PC-3 (cell line): ENCODE measurements at regions not wholly inside any gene's neighbourhood (a gene's known extent, or its start where the extent isn't known, plus 50 kb on each side); places are given as distances from the start of the nearest gene placed in this dataset.

ENCODE experiments used
- ATAC-seq: fragments of 200-7000 bp; cut with Tn5 transposase; 2 replicates; pipeline ENCODE4 v1.9.1; 2020; ENCODE audit warnings: mild to moderate bottlenecking, moderate library complexity
- BruUV-seq: library from RNA; stranded (reverse); fragments of 400-500 nt; replicated peaks from 2 replicates; lab custom pipeline; 2021; lab: Mats Ljungman, UMichigan
- CTCF ChIA-PET: fragments of 300-600 bp; sonication (Branson Sonifier 250); formaldehyde crosslinking; loops from one replicate; lab custom pipeline; 2022; ENCODE audit warnings: antibody characterized with exemption; lab: Charles Lee
- POLR2A ChIA-PET: fragments of 300-600 bp; sonication (Branson Sonifier 250); formaldehyde crosslinking; loops from one replicate; lab custom pipeline; 2022; ENCODE audit warnings: antibody characterized with exemption; ENCODE audit not compliant: unreplicated experiment; lab: Charles Lee
- DNase-seq: peaks from one replicate; pipeline ENCODE4 v3.0.0-alpha.2; 2015
- H2AFZ ChIP-seq: fragments of 300-600 bp; sonication (generic); 2 replicates; pipeline ENCODE4 v1.6.0; 2016; ENCODE audit warnings: antibody characterized with exemption, low read length
- H3F3A ChIP-seq: fragments of 300-600 bp; sonication (generic); one replicate; pipeline ENCODE4 v1.6.0; 2017; ENCODE audit warnings: antibody characterized with exemption, low read length, control low read depth, mild to moderate bottlenecking; ENCODE audit not compliant: unreplicated experiment
- H3K27ac ChIP-seq: fragments of 300-600 bp; sonication (generic); 2 replicates; pipeline ENCODE4 v1.5.1; 2016; ENCODE audit warnings: mild to moderate bottlenecking, low read length
- H3K27me3 ChIP-seq: fragments of 300-600 bp; sonication (generic); 2 replicates; pipeline ENCODE4 v1.6.1; 2016; ENCODE audit warnings: low read length, mixed read lengths
- H3K36me3 ChIP-seq: fragments of 300-600 bp; sonication (generic); 2 replicates; pipeline ENCODE4 v1.6.1; 2016; ENCODE audit warnings: low read depth, mixed run types, low read length, mixed read lengths
- H3K4me1 ChIP-seq: fragments of 300-600 bp; sonication (generic); 2 replicates; pipeline ENCODE4 v1.5.1; 2016; ENCODE audit warnings: low read length; ENCODE audit not compliant: insufficient read depth
- H3K4me2 ChIP-seq: fragments of 300-600 bp; sonication (generic); 2 replicates; pipeline ENCODE4 v1.6.0; 2016; ENCODE audit warnings: low read length
- H3K4me3 ChIP-seq: fragments of 300-600 bp; sonication (generic); 2 replicates; pipeline ENCODE4 v1.5.1; 2016; ENCODE audit warnings: mild to moderate bottlenecking, low read length, mixed read lengths
- H3K79me2 ChIP-seq: fragments of 300-600 bp; sonication (generic); 2 replicates; pipeline ENCODE4 v1.6.1; 2017; ENCODE audit warnings: low read length, mixed read lengths
- H3K9ac ChIP-seq: fragments of 300-600 bp; sonication (generic); 2 replicates; pipeline ENCODE4 v1.6.0; 2016; ENCODE audit warnings: mild to moderate bottlenecking, low read length
- H3K9me2 ChIP-seq: fragments of 300-600 bp; sonication (generic); replicated peaks from 2 replicates; pipeline ENCODE4 v1.6.1; 2016; ENCODE audit warnings: mixed run types, low read length, mixed read lengths
- H3K9me3 ChIP-seq: fragments of 300-600 bp; sonication (generic); 2 replicates; pipeline ENCODE4 v1.6.1; 2016; ENCODE audit warnings: low read length, mixed read lengths
- H4K20me1 ChIP-seq: fragments of 300-600 bp; sonication (generic); 2 replicates; pipeline ENCODE4 v1.6.1; 2016; ENCODE audit warnings: low read length, mixed read lengths
- CTCF ChIP-seq: fragments of 300-600 bp; sonication (generic); conservative IDR thresholded peaks from 2 replicates; pipeline ENCODE4 v1.5.1; 2017; ENCODE audit warnings: antibody characterized with exemption, low read depth, mild to moderate bottlenecking, low read length
- EZH2 ChIP-seq: fragments of 300-600 bp; sonication (generic); IDR thresholded peaks from one replicate; pipeline ENCODE4 v1.6.1; 2017; ENCODE audit warnings: antibody characterized with exemption, mild to moderate bottlenecking, low read length; ENCODE audit not compliant: unreplicated experiment
- EZH2phosphoT487 ChIP-seq: fragments of 300-600 bp; sonication (generic); IDR thresholded peaks from 2 replicates; pipeline ENCODE4 v1.6.1; 2018; ENCODE audit warnings: mild to moderate bottlenecking, antibody characterized with exemption, low read length, borderline replicate concordance
- intact Hi-C: fragments of 100-400 bp; cut with micrococcal nuclease; formaldehyde crosslinking; loops from 2 replicates; pipeline ENCODE4 v1.9.0; 2023

GRCh38 chr7:86932038-86932512 is 127.4 kb downstream of the ELAPOR2 start:
- ChIA-PET CTCF (interaction anchor here (0.5 to 1.0 kb wide), 3 partner anchors 127 to 223 kb away, joined by 3 to 4 read pairs (median 3); partner anchors contain the start of gene ELAPOR2), POLR2A (interaction anchor here (0.5 to 0.7 kb wide), 2 partner anchors 26 to 413 kb away, joined by 3 to 5 read pairs; partner anchors contain the start of gene CROT)

GRCh38 chr7:86931439-86931838 is 128.0 kb downstream of the ELAPOR2 start:
- Histone ChIP-seq H3K4me1 (peaks cover 19% of the 10 kb centered on the region), H3K27me3 (no peaks in the 10 kb centered on the region), H3F3A (no peaks in the 10 kb centered on the region), H3K9me3 (no peaks in the 10 kb centered on the region), H3K36me3 (no peaks in the 10 kb centered on the region), H3K27ac (peak overlapping the region; percentile 68), H3K79me2 (no peaks in the 10 kb centered on the region), H3K9ac (no peak overlapping the region), H3K4me2 (peak overlapping the region; percentile 35; the same call in 1 of the 2 replicates), H4K20me1 (no peaks in the 10 kb centered on the region), H3K4me3 (no peak overlapping the region), H3K9me2 (no peaks in the 10 kb centered on the region), H2AFZ (no peak overlapping the region)
- ATAC-seq (no peak), DNase-seq (no peak)
- ChIA-PET POLR2A (no interaction called here), CTCF (interaction anchor here (1.0 kb wide), 1 partner anchor 217 kb away, joined by 3 read pairs; no protein-coding TSS in a partner anchor)
- BruUV-seq, result TSS peak; percentile 61
- intact Hi-C loops, result loop anchor here (5.0 kb wide), 1 partner anchor 291 kb away; no protein-coding TSS in a partner anchor
- TF ChIP-seq EZH2 (no peak), EZH2phosphoT487 (no peak), CTCF (no peak)

More at GRCh38 chr7:86932038-86932512, 127.4 kb downstream of the ELAPOR2 start:
- Histone ChIP-seq H3K9ac (no peak overlapping the region), H3K79me2 (no peaks in the 10 kb centered on the region), H3K9me2 (no peaks in the 10 kb centered on the region), H3K36me3 (no peaks in the 10 kb centered on the region), H2AFZ (no peak overlapping the region), H3K4me2 (peak overlapping the region; percentile 63), H3K4me1 (peaks cover 19% of the 10 kb centered on the region), H3K27me3 (no peaks in the 10 kb centered on the region), H3K27ac (peak overlapping the region; percentile 68), H3K4me3 (no peak overlapping the region), H4K20me1 (no peaks in the 10 kb centered on the region), H3F3A (no peaks in the 10 kb centered on the region), H3K9me3 (no peaks in the 10 kb centered on the region)
- TF ChIP-seq EZH2phosphoT487 (no peak), CTCF (no peak), EZH2 (no peak)
- BruUV-seq, result no TSS peak
- intact Hi-C loops, result loop anchor here (1.0 to 5.0 kb wide), 4 partner anchors 107 to 290 kb away; partner anchors contain the start of genes DMTF1 and ELAPOR2
- DNase-seq, result peak; percentile 74
- ATAC-seq, result peak; percentile 93
